ENCODE measurements at regions not wholly inside any gene's neighbourhood (a gene's known extent, or its start where the extent isn't known, plus 50 kb on each side); places are given as distances from the start of the nearest gene placed in this dataset.
"Not testable (repeated sequence)": the region's sequence is repeated elsewhere in the genome, so short reads cannot be mapped to it uniquely, and the experiment has no call there.

DNA sequence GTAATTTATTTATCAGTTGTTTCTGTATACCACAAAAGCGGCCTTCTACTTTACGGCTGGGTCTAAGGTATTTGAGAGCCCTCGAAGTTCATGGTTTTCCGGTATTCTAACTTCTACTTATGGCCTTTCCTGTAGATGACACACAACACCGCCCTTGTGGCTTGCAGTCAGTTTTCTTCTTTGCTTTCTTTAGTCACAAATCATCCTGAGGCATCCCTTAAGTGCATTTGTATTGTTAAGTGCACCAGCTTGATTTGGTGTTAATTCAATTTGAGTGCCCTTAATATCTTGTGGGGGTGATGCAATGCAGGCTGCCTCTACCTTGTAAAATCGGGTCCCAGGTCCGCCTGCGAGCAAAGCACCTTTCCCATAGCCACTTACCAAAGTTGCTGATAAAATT is 511.9 kb downstream of the CCDC171 start:
- Mint-ChIP-seq H3K36me3 (peaks cover 5% of the 10 kb centered on the region), H3K27me3 (ENCODE audit: low read depth) (peaks cover 2% of the 10 kb centered on the region), H3K9me3 (peaks cover 3% of the 10 kb centered on the region), H3K4me3 (no peak overlapping the region), H3K27ac (no peak overlapping the region), H3K4me1 (peaks cover 23% of the 10 kb centered on the region)
- no peak for TF ChIP-seq CTCF (IDR thresholded peaks at IDR 0.05; ENCODE audit: unreplicated experiment)
- DNase-seq (ENCODE audit: low spot score in 2 of 2, unreplicated experiment in 2 of 2) = no peak

- H3K9me3 Mint-ChIP-seq; H3K27ac Mint-ChIP-seq; DNase-seq (ENCODE audit: low spot score in 2 of 2, unreplicated experiment in 2 of 2); H3K4me3 Mint-ChIP-seq; H3K27me3 Mint-ChIP-seq (ENCODE audit: low read depth); H3K36me3 Mint-ChIP-seq: not testable (repeated sequence)
- H3K4me1 Mint-ChIP-seq = peaks cover 29% of the 10 kb centered on the region
Measured at GRCh38 chr9:16066201-16066600, 513.4 kb downstream of the CCDC171 start.

DNA sequence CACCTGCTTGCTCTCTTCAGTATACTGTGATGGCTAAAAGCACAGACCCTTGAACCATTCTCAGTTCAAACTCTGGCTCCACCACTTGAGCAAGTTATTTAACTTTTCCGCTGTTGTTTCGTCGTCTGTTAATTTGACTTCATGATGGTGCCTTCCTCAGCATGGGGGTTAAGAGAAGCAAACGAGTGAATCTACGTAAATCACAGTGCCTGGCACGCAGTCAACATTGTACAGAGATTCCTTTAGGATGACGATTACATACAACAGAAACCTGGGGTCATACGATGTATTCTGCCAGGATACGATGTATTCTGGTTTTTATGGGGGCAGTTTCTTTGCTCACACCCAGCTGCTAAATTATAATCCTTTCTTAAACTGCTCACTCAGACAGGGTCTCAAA is 515.6 kb downstream of the CCDC171 start:
- Mint-ChIP-seq H3K9me3 (peaks cover 11% of the 10 kb centered on the region), H3K27me3 (ENCODE audit: low read depth) (peaks cover 2% of the 10 kb centered on the region), H3K36me3 (peaks cover 5% of the 10 kb centered on the region), H3K27ac (peak overlapping the region; percentile 80), H3K4me1 (peaks cover 29% of the 10 kb centered on the region), H3K4me3 (no peak overlapping the region)
- DNase-seq (ENCODE audit: low spot score in 2 of 2, unreplicated experiment in 2 of 2) = no peak
- TF ChIP-seq CTCF (IDR thresholded peaks at IDR 0.05; ENCODE audit: unreplicated experiment) = no peak

DNA sequence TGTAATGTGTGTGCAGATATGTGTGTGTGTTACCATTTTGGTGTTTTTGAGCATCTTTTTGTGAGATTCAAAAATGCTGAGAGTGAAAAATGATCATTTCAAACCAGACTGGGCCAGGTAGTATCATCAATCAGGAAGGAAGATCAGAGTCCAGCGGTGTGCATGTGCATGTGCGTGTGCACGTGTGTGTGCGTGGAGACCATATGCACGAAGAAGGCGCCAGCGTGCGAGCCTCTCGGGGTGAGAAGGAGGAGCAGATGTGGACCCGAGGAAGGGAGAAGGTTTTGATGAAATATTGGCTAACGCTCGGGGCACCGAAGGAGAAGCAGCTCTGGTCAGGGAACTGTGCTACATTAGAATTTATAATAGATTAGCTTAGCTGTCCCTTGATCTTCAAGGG is 516.4 kb downstream of the CCDC171 start:
- no peak for DNase-seq (ENCODE audit: low spot score in 2 of 2, unreplicated experiment in 2 of 2)
- Mint-ChIP-seq H3K36me3 (peaks cover 5% of the 10 kb centered on the region), H3K27me3 (ENCODE audit: low read depth) (no peaks in the 10 kb centered on the region), H3K4me3 (no peak overlapping the region), H3K27ac (peak overlapping the region; percentile 89), H3K9me3 (peaks cover 11% of the 10 kb centered on the region), H3K4me1 (peaks cover 27% of the 10 kb centered on the region)
- no peak for TF ChIP-seq CTCF (IDR thresholded peaks at IDR 0.05; ENCODE audit: unreplicated experiment)

DNA sequence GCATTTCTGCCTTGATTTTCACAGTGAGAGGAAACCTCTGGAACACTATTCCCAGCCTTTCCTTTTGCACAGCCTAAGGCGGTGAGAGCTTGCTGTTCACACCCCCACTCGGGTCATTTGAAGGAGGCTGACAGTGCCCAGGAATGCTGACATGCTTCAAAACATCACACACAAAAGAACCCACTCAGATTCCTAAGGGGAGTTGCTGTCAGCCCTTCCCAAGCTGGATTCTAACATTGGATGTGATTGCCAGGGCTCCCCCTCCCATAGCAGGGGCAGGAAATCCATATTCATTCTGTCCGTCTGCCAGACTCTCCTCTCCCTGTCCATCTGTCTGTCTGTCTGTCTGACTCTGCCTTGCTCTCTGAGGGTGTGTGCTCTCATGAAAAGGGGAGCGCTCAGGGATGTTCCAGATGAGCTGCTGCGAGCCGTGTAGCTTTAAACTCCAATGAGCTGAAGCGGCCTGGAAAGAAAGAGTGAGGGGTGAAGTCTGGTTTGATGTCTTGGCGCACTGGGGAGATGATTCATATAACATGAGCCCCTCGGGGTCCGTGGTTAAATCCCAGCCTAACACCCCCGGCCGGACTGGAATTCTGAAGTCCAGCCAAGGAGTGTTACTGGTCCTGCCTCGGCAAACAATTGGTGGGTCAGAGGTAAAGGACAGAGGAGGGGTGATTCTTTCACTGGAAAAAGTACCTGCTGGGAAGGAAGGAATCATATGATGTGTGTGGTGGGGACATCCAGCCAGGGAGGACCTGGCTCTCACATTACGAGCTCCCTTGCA is 517.0 kb downstream of the CCDC171 start:
- Mint-ChIP-seq H3K4me1 (peaks cover 25% of the 10 kb centered on the region), H3K9me3 (peaks cover 11% of the 10 kb centered on the region), H3K4me3 (no peak overlapping the region), H3K36me3 (peaks cover 5% of the 10 kb centered on the region), H3K27me3 (ENCODE audit: low read depth) (no peaks in the 10 kb centered on the region), H3K27ac (peak overlapping the region; percentile 94)
- TF ChIP-seq CTCF (IDR thresholded peaks at IDR 0.05; ENCODE audit: unreplicated experiment) = no peak
- DNase-seq (ENCODE audit: low spot score in 2 of 2, unreplicated experiment in 2 of 2) = no peak

- peak overlapping the region; percentile 94 for H3K27ac Mint-ChIP-seq
- H3K9me3 Mint-ChIP-seq = peaks cover 11% of the 10 kb centered on the region
- TF ChIP-seq CTCF (IDR thresholded peaks at IDR 0.05; ENCODE audit: unreplicated experiment) = no peak
- DNase-seq (ENCODE audit: low spot score in 2 of 2, unreplicated experiment in 2 of 2) = no peak
- H3K36me3 Mint-ChIP-seq = peaks cover 5% of the 10 kb centered on the region
- peaks cover 26% of the 10 kb centered on the region for H3K4me1 Mint-ChIP-seq
- H3K27me3 Mint-ChIP-seq (ENCODE audit: low read depth) = no peaks in the 10 kb centered on the region
- no peak overlapping the region for H3K4me3 Mint-ChIP-seq
Measured at GRCh38 chr9:16070455-16071145, 517.8 kb downstream of the CCDC171 start.

All from mesothelial cell of epicardium (in vitro differentiated cells).